Astrocyte of the cerebellum (primary cell): ENCODE measurements at regions not wholly inside any gene's neighbourhood (a gene's known extent, or its start where the extent isn't known, plus 50 kb on each side); places are given as distances from the start of the nearest gene placed in this dataset.

ENCODE experiments used
- DNase-seq: peaks from one replicate; pipeline ENCODE4 v3.0.0-alpha.2; 2011; ENCODE audit warnings: low read depth
- H3K4me3 ChIP-seq: 2 replicates; pipeline ENCODE4 v1.5.1; 2011; ENCODE audit warnings: mild to moderate bottlenecking, low read depth, low read length, moderate library complexity
- in situ Hi-C: cut with HindIII; loops from 2 replicates; pipeline ENCODE4 v1.10.0; 2017; ENCODE audit warnings: low sequenced_read_pairs
- TF ChIP-seq, protein P1 (sequence below): IDR thresholded peaks from 2 replicates; pipeline ENCODE4 v1.5.1; 2012; ENCODE audit warnings: low read length, low read depth, moderate library complexity, mild to moderate bottlenecking; ENCODE audit errors: missing control alignments

GRCh38 chr13:22077205-22077683 is 406.4 kb downstream of the FGF9 start:
- no peak for DNase-seq
- in situ Hi-C loops: no loop called here
- TF ChIP-seq, protein P1, sequence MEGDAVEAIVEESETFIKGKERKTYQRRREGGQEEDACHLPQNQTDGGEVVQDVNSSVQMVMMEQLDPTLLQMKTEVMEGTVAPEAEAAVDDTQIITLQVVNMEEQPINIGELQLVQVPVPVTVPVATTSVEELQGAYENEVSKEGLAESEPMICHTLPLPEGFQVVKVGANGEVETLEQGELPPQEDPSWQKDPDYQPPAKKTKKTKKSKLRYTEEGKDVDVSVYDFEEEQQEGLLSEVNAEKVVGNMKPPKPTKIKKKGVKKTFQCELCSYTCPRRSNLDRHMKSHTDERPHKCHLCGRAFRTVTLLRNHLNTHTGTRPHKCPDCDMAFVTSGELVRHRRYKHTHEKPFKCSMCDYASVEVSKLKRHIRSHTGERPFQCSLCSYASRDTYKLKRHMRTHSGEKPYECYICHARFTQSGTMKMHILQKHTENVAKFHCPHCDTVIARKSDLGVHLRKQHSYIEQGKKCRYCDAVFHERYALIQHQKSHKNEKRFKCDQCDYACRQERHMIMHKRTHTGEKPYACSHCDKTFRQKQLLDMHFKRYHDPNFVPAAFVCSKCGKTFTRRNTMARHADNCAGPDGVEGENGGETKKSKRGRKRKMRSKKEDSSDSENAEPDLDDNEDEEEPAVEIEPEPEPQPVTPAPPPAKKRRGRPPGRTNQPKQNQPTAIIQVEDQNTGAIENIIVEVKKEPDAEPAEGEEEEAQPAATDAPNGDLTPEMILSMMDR: no peak
- H3K4me3 ChIP-seq: no peak overlapping the region

DNA sequence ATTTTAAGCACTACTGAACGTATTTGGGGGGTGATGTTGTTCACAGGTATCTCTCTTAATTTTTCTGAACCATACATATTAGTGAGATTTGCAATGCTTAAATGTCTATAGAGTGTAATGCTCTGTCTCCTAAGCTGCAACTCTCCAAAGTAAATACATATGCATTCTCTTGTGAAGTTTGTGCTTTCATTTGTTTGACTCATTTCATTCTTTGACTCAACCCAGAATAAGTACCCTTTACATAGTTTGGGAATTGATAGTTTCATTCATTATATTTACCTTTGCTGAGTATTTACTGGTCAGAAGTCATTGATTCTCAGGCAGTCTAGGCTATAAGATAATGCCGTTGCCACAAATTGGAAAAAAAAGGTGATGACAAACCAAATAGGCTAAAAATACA is 406.9 kb downstream of the FGF9 start:
- in situ Hi-C loops: no loop called here
- TF ChIP-seq, protein P1: no peak
- DNase-seq: no peak
- no peak overlapping the region for H3K4me3 ChIP-seq

GRCh38 chr13:22079961-22080360 is 409.1 kb downstream of the FGF9 start:
- TF ChIP-seq, protein P1: no peak
- in situ Hi-C loops: no loop called here
- H3K4me3 ChIP-seq: no peak overlapping the region
- no peak for DNase-seq

- H3K4me3 ChIP-seq: no peak overlapping the region
- TF ChIP-seq, protein P1: no peak
- DNase-seq: no peak
- in situ Hi-C loops: no loop called here
Observed at GRCh38 chr13:22080832-22081231, 410.0 kb downstream of the FGF9 start.

GRCh38 chr13:22081430-22081829 is 410.6 kb downstream of the FGF9 start:
- in situ Hi-C loops: no loop called here
- TF ChIP-seq, protein P1: no peak
- DNase-seq: no peak
- no peak overlapping the region for H3K4me3 ChIP-seq

- TF ChIP-seq, protein P1: no peak
- H3K4me3 ChIP-seq: no peak overlapping the region
- no peak for DNase-seq
- in situ Hi-C loops: no loop called here
Observed at GRCh38 chr13:22082030-22082429, 411.2 kb downstream of the FGF9 start.
